Loucy (cell line): ENCODE measurements at regions not wholly inside any gene's neighbourhood (a gene's known extent, or its start where the extent isn't known, plus 50 kb on each side); places are given as distances from the start of the nearest gene placed in this dataset.

ENCODE experiments used
- CTCF ChIP-seq: fragments of 200-600 bp; sonication (generic); conservative IDR thresholded peaks from 2 replicates; pipeline ENCODE4 v1.5.1; 2014; ENCODE audit warnings: mild to moderate bottlenecking, antibody characterized with exemption, low read length
- EZH2phosphoT487 ChIP-seq: fragments of 200-600 bp; IDR thresholded peaks from 2 replicates; pipeline ENCODE4 v1.6.1; 2018; ENCODE audit warnings: antibody characterized with exemption, mild to moderate bottlenecking, moderate library complexity, borderline replicate concordance

DNA sequence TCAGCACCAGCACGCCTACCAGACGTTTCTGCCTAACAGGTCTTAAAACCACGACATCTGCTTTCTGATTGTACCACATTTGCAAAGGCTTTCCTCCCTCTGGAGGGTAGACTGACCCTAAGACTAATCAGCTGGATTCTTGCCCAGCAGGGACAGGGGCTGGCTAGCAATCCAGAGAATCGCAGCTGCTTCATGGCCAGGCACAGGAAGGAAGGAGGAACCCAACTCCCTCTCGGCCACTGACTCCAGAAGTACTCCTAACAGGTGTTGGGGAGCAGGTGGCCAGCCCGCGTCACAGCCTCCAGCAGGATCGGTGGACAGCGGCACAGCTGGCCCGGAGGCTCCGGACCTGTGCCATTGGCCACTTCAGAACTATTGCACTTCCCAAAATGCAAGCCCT lies 180.8 kb downstream of the NPHP4 start:
- TF ChIP-seq CTCF = no peak
- no peak for TF ChIP-seq EZH2phosphoT487
